Activated T-cell treated with anti-CD3 and anti-CD28 coated beads, Interleukin-2, amount 50 U/mL, for 24 hours (primary cell): ENCODE measurements at regions not wholly inside any gene's neighbourhood (a gene's known extent, or its start where the extent isn't known, plus 50 kb on each side); places are given as distances from the start of the nearest gene placed in this dataset.
"Not testable (repeated sequence)": the region's sequence is repeated elsewhere in the genome, so short reads cannot be mapped to it uniquely, and the experiment has no call there.

Experiments used
- DNase-seq: peaks from one replicate; pipeline ENCODE4 v3.0.0-alpha.2; 2020
- H3K27ac Mint-ChIP-seq: 2 replicates; pipeline ENCODE4 v1.8.0; 2020; ENCODE audit warnings: mild to moderate bottlenecking, mixed read lengths
- H3K27me3 Mint-ChIP-seq: 2 replicates; pipeline ENCODE4 v1.8.0; 2020; ENCODE audit warnings: mixed read lengths
- H3K36me3 Mint-ChIP-seq: 2 replicates; pipeline ENCODE4 v1.8.0; 2020; ENCODE audit warnings: low read depth, mixed read lengths
- H3K4me1 Mint-ChIP-seq: 2 replicates; pipeline ENCODE4 v1.8.0; 2020; ENCODE audit warnings: low read depth, mixed read lengths
- H3K4me3 Mint-ChIP-seq: 2 replicates; pipeline ENCODE4 v1.8.0; 2020; ENCODE audit warnings: mild to moderate bottlenecking, moderate library complexity, mixed read lengths
- H3K9me3 Mint-ChIP-seq: 2 replicates; pipeline ENCODE4 v1.8.0; 2020; ENCODE audit warnings: mixed read lengths

DNA sequence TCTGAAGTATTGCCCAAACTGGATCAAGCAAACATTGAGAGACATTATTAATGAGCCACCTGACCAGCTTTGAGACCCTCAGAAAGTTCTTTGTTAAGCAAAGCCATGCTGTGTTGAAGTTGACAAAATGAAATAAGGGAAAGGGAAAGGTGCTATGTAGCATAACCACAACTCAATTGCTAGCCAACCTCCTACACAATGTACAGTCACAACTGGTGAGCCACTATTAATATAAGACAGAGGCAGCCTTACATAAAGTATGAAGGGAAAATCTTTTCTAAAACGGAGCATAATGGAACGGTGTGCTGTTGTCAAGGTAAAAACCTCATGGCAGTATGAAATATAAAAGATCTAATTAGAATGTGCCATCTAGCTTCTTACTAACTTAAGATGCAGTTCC lies 375.8 kb upstream of the ST8SIA4 start:
- Mint-ChIP-seq H3K27ac (no peak overlapping the region), H3K9me3 (no peaks in the 10 kb centered on the region), H3K36me3 (no peaks in the 10 kb centered on the region), H3K27me3 (no peaks in the 10 kb centered on the region), H3K4me3 (no peak overlapping the region), H3K4me1 (no peaks in the 10 kb centered on the region)
- no peak for DNase-seq

DNA sequence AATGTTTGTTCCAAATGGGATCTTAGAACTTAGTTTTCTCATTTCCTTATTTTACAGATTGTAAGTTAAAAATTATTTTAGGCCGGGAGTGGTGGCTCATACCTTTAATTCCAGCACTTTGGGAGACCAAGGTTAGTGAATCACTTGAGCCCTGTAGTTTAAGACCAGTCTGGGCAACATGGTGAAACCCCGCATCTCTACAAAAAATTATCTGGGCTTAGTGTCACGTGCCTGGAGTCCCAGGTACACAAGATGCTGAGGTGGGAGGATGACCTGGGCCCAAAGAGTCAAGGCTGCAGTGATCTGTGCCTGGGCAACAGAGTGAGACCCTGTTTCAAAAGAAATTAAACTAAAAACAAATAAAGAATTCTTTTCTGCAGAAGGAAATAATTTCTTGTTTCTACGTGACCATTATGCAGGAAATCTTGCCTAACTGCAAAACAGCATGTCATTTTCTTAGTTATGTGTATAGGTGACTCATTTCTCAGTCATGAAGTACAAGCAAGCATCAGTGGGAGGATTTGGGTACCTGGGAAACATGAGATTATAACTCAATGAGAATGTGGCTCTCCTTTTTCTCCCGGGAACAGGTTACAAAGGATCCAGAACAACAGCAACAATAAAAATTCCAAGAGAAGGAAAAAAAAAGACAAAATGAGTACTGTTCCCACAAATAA lies 375.1 kb upstream of the ST8SIA4 start:
- Mint-ChIP-seq H3K27ac (no peak overlapping the region), H3K4me1 (no peaks in the 10 kb centered on the region)
- no peak for DNase-seq

DNA sequence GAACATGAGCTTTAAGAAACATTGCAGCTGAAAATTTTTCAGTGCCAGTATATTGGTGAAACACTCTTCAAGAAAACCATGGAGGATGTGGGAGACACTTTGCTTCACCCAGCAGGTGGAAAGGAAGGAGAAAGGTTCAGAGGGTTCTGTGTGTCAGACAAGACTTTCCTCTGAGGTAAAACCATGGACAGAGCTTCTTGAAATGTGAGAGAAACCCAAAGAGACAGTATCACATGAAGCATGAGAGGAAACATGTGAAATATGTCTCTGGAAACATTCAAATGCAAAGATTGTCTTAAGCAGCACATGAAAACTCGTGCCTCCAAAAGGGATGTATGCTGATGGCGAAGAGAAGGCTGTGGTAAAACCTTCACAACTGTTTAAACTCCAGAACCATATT lies 368.9 kb upstream of the ST8SIA4 start:
- DNase-seq: no peak
- Mint-ChIP-seq H3K4me1 (no peaks in the 10 kb centered on the region), H3K27ac (no peak overlapping the region), H3K9me3 (no peaks in the 10 kb centered on the region), H3K4me3 (no peak overlapping the region), H3K36me3 (no peaks in the 10 kb centered on the region), H3K27me3 (peaks cover 7% of the 10 kb centered on the region)

More for the DNA sequence above, 375.1 kb upstream of the ST8SIA4 start:
- no peaks in the 10 kb centered on the region for H3K36me3 Mint-ChIP-seq
- no peaks in the 10 kb centered on the region for H3K27me3 Mint-ChIP-seq
- H3K4me3 Mint-ChIP-seq: no peak overlapping the region
- H3K9me3 Mint-ChIP-seq: no peaks in the 10 kb centered on the region

DNA sequence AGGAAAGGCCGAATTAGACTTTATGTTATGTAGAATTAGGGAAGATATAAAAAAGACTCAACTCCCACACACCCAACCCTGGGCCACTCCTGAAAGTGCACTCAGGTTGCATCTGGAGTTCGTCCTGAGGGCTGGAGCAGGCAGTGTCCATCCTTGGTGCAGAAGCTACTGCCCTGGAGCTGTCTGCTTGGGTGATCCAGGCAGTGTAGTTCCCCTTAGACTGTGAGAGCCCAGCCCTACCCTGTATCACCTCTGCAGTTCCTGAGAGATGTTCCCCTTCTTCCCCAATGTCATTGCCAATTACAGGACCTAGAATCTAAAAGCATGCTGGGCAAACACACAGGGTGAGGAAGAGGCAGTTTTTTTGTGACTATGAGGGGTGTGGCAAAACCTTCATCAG lies 368.3 kb upstream of the ST8SIA4 start:
- no peaks in the 10 kb centered on the region for H3K9me3 Mint-ChIP-seq
- H3K4me1 Mint-ChIP-seq: no peaks in the 10 kb centered on the region
- no peak overlapping the region for H3K4me3 Mint-ChIP-seq
- no peaks in the 10 kb centered on the region for H3K36me3 Mint-ChIP-seq
- DNase-seq: no peak
- H3K27me3 Mint-ChIP-seq: peaks cover 7% of the 10 kb centered on the region
- H3K27ac Mint-ChIP-seq: no peak overlapping the region

DNA sequence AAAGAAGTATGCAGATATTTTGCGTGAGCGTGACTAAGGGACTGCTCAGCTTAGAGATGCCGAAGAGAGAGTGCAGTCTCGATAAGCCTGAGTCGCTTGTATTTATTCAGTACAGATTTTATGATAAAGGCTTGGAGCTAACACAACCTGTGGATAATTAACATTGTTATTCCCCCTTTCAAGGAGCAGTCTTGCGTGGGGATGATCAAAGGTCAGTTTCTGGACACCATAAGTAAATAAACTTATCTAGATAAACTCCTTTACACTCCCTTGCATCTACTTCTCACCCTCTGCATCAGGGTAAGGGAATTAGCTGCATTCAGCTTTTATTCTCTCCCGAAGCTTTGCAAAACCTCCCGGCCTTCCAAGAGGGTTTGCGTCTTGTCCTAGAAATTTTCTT lies 357.8 kb upstream of the ST8SIA4 start:
- no peak overlapping the region for H3K27ac Mint-ChIP-seq

DNA sequence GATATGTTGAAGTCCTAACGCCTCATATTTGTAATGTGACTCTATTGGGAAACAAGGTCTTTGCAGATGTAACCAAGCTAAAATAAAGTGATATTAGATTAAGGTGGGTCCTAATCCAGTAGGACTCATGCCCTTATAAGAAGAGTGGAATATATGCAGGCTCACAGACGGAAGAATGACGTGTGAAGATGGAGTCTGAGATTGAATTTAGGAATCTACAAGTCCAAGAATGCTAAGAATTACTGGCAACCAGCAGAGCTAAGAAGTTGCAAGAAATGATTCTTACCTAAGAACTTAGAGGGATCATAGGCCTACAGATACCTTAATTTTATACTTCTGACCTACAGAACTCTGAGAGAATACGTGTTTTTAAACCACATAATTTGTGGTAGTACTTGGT lies 350.0 kb upstream of the ST8SIA4 start:
- DNase-seq: no peak
- Mint-ChIP-seq H3K4me1 (no peaks in the 10 kb centered on the region), H3K36me3 (no peaks in the 10 kb centered on the region), H3K4me3 (no peak overlapping the region), H3K27me3 (peaks cover 3% of the 10 kb centered on the region), H3K9me3 (peaks cover under 1% of the 10 kb centered on the region), H3K27ac (no peak overlapping the region)

More for the DNA sequence above, 357.8 kb upstream of the ST8SIA4 start:
- no peak for DNase-seq
- Mint-ChIP-seq H3K36me3 (no peaks in the 10 kb centered on the region), H3K4me3 (no peak overlapping the region), H3K9me3 (peaks cover 6% of the 10 kb centered on the region), H3K4me1 (no peaks in the 10 kb centered on the region), H3K27me3 (peaks cover 7% of the 10 kb centered on the region)

DNA sequence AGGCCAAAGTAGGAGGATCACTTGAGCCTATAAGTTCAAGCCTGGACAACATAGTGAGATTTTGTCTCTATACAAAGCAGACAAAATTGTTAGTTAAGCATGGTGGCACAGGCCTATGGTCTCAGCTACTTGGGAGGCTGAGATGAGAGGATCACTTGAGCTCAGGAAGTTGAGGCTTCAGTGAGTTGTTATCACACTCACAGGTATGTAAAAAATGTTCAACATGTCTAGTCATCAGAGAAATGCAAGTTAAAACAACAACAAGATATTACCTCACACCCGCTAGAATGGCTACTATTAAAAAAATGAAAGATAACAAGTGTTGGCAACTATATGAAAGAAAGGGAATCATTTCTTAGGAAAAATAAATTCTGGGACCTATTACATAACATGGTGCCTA lies 341.5 kb upstream of the ST8SIA4 start:
- no peak overlapping the region for H3K27ac Mint-ChIP-seq
- peaks cover 9% of the 10 kb centered on the region for H3K9me3 Mint-ChIP-seq
- no peaks in the 10 kb centered on the region for H3K4me1 Mint-ChIP-seq
- peaks cover 16% of the 10 kb centered on the region for H3K27me3 Mint-ChIP-seq
- no peak overlapping the region for H3K4me3 Mint-ChIP-seq
- no peak for DNase-seq
- no peaks in the 10 kb centered on the region for H3K36me3 Mint-ChIP-seq

DNA sequence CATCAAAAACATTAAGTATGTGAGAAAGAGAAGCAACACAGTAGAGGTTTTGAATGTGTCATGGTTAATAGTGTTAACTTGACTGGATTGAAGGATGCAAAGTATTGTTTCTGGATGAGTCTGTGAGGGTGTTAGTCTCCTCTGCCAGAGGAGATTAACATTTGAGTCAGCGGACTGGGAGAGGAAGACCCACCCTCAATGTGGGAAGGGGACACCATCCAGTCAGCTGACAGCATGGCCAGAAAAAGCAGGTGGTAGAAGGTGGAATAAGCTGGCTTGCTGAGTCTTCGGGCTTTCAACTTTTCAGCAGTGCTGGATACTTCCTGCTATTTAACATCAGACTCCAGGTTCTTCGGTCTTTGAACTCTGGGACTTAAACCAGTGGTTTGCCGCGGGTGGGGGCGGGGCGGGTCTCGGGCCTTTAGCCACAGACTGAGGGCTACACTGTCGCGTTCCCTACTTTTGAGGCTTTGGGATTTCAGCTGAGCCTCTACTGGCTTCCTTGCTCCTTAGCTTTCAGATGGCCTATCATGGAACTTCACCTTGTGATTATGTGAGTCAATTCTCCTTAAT lies 309.9 kb upstream of the ST8SIA4 start:
- no peak for DNase-seq
- H3K4me1 Mint-ChIP-seq: no peaks in the 10 kb centered on the region
- peaks cover 8% of the 10 kb centered on the region for H3K27me3 Mint-ChIP-seq
- no peaks in the 10 kb centered on the region for H3K9me3 Mint-ChIP-seq
- H3K27ac Mint-ChIP-seq: no peak overlapping the region
- no peaks in the 10 kb centered on the region for H3K36me3 Mint-ChIP-seq
- H3K4me3 Mint-ChIP-seq: no peak overlapping the region

DNA sequence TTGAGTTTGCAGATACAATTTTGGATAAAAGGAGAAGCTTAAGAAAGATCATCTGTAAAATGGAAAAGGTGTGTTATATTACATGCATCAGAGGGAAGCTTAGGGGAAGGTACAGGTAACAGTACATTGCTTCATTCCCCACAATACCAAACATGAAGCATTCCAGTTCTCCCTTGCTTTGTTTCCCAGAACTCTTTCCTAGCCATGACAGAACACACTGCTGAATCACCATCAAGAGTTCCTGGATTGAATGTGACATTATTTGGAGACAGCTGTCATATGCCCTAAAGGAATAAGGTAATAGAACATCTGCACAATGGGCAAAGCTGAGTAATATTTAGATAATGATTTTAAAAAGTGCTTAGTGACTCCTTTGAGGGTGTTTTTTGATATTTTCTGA lies 303.5 kb upstream of the ST8SIA4 start:
- Mint-ChIP-seq H3K4me1 (no peaks in the 10 kb centered on the region), H3K27ac (no peak overlapping the region)

DNA sequence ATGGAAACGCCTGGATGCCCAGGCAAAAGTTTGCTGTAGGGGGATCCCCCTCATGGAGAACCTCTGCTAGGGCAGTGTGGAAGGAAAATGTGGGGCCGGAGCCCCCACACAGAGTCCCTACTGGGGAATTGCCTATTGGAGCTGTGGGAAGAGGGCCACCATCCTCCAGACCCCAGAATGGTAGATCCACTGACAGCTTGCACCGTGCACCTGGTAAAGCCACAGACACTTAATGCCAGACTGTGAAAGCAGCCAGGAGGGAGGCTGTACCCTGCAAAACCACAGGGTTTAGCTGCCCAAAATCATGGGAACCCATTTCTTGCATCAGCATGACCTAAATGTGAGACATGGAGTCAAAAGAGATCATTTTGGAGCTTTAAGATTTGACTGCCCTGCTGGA lies 302.0 kb upstream of the ST8SIA4 start:
- not testable (repeated sequence) for H3K27me3 Mint-ChIP-seq, H3K9me3 Mint-ChIP-seq

More for the DNA sequence above, 303.5 kb upstream of the ST8SIA4 start:
- Mint-ChIP-seq H3K9me3 (no peaks in the 10 kb centered on the region), H3K27me3 (peaks cover 8% of the 10 kb centered on the region), H3K4me3 (no peak overlapping the region), H3K36me3 (no peaks in the 10 kb centered on the region)
- no peak for DNase-seq

DNA sequence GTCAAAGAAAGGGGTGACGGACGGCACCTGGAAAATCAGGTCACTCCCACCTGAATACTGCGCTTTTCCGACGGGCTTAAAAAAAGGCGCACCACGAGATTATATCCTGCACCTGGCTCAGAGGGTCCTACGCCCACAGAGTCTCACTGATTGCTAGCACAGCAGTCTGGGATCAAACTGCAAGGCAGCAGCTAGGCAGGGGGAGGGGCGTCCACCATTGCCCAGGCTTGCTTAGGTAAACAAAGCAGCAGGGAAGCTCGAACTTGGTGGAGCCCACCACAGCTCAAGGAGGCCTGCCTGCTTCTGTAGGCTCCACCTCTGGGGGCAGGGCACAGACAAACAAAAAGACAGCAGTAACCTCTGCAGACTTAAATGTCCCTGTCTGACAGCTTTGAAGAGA lies 277.3 kb upstream of the ST8SIA4 start:
- not testable (repeated sequence) for H3K27ac Mint-ChIP-seq, DNase-seq, H3K27me3 Mint-ChIP-seq, H3K4me1 Mint-ChIP-seq, H3K36me3 Mint-ChIP-seq, H3K4me3 Mint-ChIP-seq, H3K9me3 Mint-ChIP-seq

More for the DNA sequence above, 302.0 kb upstream of the ST8SIA4 start:
- not testable (repeated sequence) for H3K4me3 Mint-ChIP-seq, H3K27ac Mint-ChIP-seq, H3K36me3 Mint-ChIP-seq, H3K4me1 Mint-ChIP-seq, DNase-seq

DNA sequence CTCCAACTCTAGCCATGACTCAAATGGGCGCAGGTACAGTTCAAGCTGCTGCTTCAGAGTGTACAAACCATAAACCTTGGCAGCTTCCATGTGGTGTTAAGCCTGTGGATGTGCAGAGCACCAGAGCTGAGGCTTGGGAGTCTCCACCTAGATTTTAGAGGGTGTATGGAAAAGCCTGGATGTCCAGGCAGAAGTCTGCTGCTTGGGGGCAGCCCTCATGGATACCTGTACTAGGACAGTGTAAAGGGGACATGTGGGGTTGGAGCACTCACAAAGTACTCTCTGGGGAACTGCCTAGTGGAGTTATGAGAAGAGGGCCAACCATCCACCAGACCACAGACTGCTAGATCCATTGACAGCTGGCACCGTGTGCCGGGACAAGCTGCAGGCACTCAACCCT lies 273.5 kb upstream of the ST8SIA4 start:
- H3K36me3 Mint-ChIP-seq: no peaks in the 10 kb centered on the region
- H3K27ac Mint-ChIP-seq: no peak overlapping the region
- DNase-seq: no peak
- no peaks in the 10 kb centered on the region for H3K27me3 Mint-ChIP-seq
- no peaks in the 10 kb centered on the region for H3K4me1 Mint-ChIP-seq
- no peaks in the 10 kb centered on the region for H3K9me3 Mint-ChIP-seq
- no peak overlapping the region for H3K4me3 Mint-ChIP-seq

DNA sequence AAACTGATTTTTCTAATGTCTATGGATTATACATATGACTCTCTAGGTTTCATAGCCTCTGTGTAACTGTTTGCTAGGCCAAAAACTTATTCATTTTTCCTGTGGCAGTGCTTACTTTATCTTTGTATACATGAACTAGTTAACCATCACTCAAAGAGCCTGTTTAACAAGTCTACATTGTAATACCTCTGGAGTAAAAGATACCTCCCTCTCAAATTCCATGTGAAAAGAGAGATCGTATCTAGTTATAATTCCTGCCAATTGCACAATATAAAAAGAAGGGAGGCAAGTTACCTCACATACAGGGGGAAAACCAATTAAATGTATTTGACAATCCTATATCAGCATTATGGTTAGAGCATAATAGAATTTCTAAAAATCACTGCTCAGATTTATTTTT lies 271.9 kb upstream of the ST8SIA4 start:
- Mint-ChIP-seq H3K4me3 (no peak overlapping the region), H3K9me3 (no peaks in the 10 kb centered on the region), H3K27ac (no peak overlapping the region), H3K27me3 (no peaks in the 10 kb centered on the region), H3K36me3 (no peaks in the 10 kb centered on the region), H3K4me1 (no peaks in the 10 kb centered on the region)
- no peak for DNase-seq

DNA sequence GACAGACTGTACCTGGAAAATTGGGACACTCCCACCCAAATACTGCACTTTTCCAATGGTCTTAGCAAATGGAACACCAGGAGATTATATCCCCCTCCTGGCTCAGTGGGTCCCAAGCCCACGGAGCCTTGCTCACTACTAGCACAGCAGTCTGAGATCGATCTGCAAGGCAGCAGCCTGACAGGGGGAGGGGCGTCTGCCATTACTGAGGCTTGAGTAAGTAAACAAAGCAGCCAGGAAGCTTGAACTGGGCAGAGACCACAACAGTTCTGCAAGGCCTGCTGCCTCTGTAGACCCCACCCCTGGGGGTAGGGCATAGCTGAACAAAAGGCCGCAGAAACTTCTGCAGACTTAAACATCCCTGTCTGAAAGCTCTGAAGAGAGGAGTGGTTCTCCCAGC lies 260.0 kb upstream of the ST8SIA4 start:
- no peaks in the 10 kb centered on the region for H3K9me3 Mint-ChIP-seq
- H3K27me3 Mint-ChIP-seq: peaks cover 8% of the 10 kb centered on the region
- no peak overlapping the region for H3K27ac Mint-ChIP-seq
- H3K4me1 Mint-ChIP-seq: no peaks in the 10 kb centered on the region
- no peak for DNase-seq
- H3K36me3 Mint-ChIP-seq: no peaks in the 10 kb centered on the region
- no peak overlapping the region for H3K4me3 Mint-ChIP-seq

DNA sequence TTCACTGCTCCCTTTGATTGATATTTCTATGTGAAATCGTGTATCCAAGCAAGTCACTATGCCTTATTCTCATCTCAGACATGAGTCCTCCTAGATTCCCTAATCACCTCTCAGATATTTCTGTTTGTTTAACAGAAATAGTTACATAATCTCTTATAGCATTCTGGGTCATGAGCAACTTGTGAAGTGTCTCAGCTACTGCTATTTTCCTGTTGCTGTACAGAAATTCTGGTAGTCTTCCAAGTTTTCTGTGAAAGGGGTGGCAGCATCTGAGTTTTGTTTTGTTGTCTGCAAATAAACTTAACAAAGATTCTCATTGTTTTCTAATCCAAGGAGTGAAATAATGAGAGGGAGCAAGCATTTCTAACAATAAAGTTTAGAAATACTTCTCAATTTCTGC lies 256.9 kb upstream of the ST8SIA4 start:
- Mint-ChIP-seq H3K9me3 (peaks cover 5% of the 10 kb centered on the region), H3K4me3 (no peak overlapping the region), H3K27ac (no peak overlapping the region), H3K4me1 (no peaks in the 10 kb centered on the region), H3K36me3 (no peaks in the 10 kb centered on the region), H3K27me3 (peaks cover 8% of the 10 kb centered on the region)
- DNase-seq: no peak

DNA sequence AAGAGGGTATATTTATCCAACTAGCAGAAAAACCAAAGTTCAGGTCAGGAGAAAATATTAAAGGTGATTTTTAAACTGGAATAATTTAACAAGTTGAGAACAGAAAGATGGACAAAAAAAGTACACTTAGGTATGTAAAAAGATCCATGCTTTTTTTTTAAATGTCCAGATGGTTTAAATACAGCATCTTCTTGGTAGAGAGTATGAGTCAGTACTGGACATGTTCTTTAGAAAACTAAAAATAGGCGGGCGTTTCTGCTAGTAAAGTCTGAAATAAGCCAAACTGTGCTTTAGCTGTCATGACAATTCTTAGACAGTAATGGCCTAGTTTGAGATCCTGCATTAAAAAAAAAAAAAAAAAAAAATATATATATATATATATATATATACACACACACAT lies 255.9 kb upstream of the ST8SIA4 start:
- H3K27me3 Mint-ChIP-seq: peaks cover 8% of the 10 kb centered on the region
- peaks cover 5% of the 10 kb centered on the region for H3K9me3 Mint-ChIP-seq
- DNase-seq: no peak
- peaks cover under 1% of the 10 kb centered on the region for H3K4me1 Mint-ChIP-seq
- no peaks in the 10 kb centered on the region for H3K36me3 Mint-ChIP-seq
- no peak overlapping the region for H3K4me3 Mint-ChIP-seq
- H3K27ac Mint-ChIP-seq: no peak overlapping the region
